ENCODE measurements at regions not wholly inside any gene's neighbourhood (a gene's known extent, or its start where the extent isn't known, plus 50 kb on each side); places are given as distances from the start of the nearest gene placed in this dataset.

DNA sequence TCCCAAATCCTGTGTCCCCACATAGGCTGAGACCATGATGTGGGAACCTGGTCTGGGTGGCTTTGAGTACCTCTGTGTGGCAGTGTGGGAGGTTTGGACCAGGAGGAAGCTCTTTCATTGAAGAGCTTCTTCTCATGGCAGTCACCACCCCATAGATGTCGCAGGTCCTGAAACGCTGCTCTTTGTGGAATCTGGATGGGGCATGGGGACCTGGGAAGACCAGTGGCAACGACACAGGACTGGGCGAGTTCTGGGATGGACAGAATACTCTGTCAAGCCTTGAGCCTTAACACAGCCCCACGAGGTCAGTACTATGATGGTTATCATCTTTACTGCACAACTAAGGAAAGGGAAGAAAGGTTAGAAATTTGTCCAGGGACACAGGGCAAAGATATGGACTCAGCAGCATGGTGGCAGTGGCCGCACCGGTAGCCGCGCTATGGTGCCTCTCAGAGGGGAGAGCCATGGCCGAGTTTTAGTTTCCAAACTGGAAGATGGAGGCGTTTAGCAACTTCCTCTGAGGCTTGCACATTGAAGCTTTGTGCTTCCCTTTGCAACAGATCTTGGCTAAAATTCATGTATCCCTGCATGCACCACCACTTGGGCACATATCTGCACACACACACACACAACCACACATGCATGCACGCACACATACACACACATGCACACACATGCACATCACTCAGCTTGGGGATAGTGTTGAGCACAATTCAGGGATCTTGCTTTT is 117.7 kb upstream of the C1orf174 start:
- no peak for DNase-seq

DNA sequence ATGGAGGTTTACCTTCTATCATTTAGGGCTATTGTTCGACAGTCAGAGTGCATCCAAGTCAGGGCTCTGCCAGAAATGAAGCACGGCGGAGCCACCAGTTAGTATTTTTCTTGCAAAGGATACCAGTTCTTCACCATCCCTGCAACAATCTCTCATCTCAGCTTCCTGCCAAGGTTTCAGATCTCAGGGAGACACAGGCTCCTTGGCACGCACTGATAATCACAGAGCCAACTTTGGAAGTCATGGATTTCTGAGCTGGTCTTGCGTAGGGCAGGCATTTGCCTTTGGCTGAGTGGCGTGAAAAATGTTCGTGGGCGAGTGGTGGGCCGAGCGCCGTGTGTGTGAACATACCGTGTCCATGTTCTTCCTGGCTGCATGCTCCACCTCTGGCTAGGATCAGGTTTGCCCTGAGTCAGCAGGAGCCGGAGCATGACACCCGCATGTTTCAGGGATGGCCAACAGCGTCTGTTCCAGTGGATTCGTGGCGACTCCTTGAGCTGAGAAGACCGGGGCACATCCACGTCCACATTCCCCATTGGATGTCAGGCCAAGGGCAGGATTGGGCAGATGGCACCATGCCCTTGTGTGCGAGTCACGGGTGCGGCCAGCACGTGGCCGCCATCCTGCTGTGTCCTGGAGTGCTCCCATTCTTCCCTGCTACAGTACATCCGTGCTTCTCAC is 118.5 kb upstream of the C1orf174 start:
- DNase-seq: no peak

DNA sequence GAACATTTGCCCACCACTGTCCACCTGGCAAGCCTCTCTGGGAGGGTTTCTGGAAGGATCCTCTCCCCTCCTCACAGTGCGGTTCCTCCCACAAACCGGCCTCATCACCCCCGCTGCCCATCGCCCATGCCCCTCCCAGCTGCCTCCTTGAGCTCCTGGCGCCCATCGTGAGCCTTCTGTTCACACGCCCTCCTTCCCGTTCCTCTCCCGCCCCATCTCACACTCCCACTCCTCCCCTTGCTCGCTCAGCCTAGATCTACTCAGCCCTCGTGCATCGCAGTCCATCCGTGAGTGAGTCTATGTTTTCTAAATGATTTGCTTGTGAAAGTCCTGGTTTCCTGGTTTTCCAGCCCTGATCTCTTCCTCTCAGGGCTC is 119.1 kb upstream of the C1orf174 start:
- no peak for DNase-seq

DNA sequence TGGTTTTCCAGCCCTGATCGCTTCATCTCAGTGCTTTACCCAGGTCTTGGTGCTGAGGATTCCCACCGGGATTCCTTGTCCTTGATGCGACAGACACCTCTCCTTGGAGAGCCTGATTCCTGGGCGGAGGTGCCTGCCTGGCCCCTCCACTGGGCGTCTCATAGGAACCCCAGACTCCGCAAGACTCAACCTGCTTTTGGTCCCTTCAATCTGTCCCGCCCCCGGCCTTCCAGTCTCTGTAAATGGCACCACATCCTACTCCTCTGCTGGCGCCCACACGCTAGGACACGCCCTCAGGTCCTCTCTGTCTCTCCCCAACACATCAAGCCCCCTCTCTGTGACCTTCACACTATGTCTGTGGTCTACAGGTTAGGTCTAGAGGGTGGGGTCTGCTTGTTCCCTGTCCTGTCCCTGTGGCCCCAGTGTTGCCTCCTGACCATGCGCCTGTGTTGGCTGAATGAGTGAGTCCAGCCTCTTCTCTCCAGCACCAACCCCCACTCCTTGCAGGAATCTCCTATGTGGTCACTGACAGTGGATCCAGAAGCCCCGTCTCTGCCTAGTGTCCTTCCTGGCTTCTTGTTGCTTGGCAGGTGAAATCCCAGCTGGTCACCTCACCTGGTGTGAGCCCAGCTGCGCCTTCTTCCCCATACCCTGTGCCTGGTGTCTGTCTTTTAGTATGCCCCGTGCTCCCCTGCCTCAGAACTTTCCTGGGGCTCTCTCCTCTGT is 119.7 kb upstream of the C1orf174 start:
- no peak for DNase-seq

DNA sequence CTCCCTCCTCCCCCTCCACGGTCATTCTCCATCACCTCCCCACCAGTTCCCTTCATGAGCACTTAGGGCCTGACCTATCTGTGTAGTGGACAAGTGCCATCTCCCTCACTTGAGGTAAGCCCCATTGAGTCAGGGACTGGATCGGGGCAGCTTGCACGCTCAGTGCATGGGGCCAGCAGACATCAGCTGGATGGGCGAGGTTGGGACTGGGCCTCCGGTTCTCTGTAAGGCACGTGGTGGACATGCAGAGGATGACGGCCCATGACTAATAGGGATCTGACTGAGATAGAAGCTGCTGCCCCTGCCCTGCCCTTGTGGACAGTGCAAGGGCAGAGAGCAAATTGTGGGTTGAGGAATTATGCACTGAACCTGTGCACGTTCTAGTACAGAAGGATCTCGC is 120.4 kb upstream of the C1orf174 start:
- no peak for DNase-seq

DNA sequence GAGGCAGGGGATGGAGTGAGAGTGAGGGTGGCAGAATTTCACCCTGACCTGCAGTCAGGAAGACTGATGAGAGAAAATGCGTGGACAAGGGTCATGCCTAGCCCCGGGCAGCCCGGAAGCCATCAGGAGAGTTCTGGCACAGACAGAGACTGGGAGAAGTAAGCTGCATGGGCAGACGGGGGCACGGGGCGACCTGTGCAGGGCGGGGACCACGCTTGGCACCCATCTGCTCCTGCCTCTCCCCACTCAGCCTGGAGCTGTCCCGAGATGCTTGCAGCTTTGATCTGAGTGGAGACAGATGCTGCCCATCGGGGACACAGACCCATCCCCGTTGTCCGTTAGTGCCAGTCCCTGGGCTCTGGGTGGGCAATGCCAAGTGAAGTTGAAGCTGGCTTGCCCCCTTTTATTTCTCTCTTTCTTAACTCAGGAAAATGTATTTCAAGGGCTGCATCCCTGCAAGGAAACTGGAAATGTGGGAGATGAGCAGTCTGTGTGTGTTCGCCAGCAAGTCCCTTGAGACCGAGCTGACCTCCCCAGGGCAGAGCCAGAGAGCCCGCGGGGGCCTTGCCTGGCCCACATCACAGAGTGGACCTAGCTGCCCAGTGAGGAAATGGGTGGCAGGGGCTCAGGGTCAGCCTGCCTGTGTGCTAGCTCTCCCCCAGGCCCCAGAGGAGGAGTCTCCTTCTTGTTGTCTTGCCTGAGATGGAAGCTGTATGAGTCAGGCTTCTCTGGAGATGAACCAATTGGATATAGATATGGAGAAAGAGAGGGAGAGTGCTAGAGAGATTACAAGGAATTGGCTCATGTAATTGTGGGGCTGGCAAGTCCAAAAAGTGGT is 121.3 kb upstream of the C1orf174 start:
- no peak for DNase-seq

DNA sequence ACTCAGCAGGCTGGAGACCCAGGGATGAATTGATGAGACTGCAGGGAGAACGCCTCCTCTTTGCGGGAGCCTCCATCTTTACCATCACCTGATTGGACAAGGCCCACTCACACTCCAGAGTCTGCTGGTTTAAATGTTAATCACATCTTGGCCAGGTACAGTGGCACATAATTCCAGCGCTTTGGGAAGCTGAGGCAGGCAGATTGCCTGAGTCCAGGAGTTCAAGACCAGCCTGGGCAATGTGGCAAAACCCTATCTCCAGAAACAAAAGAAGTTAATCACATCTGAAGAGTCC is 121.8 kb upstream of the C1orf174 start:
- DNase-seq: no peak

DNA sequence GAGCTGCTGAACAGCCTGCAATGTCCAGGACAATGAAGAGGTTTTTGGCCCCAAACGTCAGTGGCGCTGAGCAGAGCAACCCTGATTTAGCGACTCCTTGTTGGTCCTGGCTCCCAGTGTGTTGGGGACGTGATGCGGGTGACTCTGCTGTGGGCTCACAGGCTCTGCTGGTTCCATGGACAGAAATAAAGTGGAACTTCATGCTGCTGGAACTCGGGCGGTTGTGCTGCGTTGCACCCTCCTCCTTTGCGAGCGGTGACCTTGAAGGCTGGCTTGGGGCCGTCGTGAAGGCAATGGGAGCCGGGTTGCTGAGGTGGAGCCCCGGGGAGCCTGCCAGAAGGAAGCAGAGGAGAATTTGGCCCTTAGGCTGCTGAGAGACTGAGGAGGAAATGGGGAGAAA is 122.6 kb upstream of the C1orf174 start:
- DNase-seq: no peak

DNA sequence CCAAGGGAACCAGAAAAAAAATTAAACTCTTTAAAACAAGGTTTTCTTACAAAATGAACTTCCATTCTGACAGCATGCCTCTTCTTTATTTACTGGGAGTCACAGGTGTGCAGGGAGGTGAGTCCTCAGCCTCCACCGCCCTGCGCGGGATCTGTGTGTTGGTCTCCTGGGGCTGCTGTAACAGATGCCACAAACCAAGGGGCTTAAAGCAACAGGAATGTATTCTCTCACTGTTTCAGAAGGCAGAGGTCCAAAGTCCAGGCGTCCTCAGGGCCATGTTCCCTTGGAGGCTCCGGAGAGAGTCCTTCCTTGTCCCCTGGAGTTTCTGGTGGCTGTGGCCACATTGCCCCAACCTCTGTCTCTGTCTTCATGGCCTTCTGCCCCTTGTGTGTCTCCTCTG is 123.6 kb upstream of the C1orf174 start:
- no peak for DNase-seq

DNA sequence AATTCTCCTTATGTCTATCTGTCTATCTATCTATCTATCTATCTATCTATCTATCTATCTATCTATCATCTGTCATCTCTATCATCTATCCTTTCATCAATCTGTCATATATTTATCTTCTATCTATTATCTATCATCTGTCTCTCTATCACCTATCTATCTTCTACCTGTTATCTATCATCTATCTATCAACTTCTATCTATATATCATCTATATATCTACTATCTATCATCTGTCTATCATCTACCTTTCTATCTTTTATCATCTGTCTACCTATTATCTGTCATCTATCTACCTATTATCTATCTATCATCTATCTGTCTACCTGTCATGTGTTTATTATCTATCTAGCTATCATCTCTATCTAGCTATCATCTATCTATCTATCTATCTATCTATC is 124.7 kb upstream of the C1orf174 start:
- DNase-seq: no peak

DNA sequence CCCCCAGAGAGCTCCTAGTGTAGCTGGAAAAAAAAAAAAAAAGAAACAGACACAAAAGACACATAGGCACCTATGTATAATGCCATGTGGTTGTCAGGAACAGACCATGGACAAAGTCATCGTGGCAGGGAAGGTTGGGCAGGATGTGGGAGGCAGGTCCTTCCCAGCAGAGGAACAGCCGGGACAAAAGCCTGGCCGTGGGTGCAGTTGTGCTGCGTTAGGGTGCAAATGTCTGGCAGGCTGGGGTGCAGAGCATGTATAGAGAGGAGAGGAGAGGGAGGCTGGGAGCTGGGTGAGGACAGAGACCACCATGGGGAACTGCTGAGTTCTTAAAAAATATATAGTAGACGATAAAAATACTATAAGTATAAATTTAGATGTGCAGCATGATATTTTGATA is 125.7 kb upstream of the C1orf174 start:
- DNase-seq: no peak

DNA sequence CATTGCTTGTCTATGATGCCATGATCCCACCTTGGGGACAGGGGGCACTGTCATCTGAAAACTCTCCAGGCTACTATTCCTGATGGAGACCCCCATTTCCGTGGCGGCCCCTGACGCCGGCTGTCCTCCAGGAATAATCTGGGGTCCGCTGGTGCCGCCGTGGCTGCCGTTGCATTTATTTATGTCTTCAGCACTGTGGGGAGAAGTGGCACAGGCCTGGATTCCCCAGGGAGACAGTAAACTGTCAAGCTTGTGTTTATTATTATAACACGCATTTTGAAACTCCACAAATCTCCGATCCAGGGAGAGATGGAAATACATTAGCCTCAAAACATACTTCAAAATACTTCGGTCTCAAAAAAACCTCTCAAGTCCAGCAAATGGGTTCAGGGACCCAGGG is 126.9 kb upstream of the C1orf174 start:
- DNase-seq: no peak

DNA sequence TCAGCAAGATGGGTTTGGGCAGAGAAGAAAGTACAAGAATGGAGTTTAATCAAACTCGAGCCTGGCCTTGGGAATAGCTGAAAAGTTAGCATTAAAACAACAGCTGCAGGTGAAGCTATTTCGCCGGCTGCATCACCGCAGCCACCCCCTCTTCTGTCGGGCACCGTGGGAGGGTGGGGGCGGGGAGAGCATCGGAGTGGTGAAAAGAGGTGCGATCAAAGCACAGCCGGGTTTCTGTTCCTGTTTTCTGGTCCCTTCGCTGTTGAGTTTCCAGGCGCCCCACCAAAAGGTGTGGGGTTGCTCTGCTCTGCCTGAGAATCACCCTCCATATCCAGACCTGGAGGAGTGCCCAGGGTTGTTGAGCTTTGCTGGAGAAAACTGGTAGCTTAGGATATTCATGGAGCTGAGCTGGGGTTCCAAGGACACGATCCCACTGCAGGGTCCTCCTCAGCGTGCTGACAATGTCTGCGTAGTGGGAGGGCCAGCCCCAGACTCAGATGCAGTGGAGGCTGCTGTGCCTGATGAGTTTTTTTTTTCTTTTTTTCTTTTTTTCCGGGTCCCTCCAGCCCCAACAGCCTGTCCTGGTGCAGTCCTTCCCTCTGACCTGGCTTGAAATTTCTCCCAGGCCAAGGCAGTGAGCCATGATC is 127.5 kb upstream of the C1orf174 start:
- no peak for DNase-seq

DNA sequence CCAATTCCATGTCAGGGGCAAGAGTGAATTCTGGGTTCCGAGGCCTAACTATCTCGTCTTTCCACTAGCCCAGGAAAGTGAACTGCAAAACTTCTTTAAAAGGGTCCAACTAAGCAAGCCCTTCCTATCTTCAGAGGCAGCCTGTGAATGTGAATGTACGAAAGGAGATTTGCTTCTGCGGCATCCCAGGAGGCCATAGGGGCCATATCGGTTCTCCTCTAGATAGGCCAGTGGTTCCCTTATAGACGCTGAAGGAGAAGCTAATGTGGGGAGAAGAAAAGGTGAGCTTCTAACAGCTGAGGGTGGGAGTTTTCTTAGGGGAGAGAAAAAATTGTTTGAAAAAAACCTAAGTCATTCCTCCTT is 128.0 kb upstream of the C1orf174 start:
- DNase-seq: no peak

DNA sequence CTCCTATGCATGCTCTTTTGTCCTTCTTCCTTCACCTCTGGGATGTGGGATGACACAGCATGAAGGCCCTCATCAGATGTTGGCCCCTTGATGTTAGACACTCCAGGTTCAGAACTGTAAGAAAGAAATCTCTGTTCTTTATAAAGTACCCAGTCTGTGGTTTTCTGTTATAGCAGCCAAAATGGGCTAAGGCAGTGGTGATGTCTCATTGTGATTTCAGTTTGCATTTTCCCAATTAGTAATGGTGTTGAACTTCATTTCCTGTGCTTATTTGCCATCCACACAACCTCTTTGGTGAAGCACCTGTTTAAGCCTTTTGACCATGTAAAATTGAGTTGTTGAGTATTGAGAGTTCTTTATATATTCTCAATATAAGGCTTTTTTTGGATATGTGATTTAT is 129.3 kb upstream of the C1orf174 start:
- no peak for DNase-seq

DNA sequence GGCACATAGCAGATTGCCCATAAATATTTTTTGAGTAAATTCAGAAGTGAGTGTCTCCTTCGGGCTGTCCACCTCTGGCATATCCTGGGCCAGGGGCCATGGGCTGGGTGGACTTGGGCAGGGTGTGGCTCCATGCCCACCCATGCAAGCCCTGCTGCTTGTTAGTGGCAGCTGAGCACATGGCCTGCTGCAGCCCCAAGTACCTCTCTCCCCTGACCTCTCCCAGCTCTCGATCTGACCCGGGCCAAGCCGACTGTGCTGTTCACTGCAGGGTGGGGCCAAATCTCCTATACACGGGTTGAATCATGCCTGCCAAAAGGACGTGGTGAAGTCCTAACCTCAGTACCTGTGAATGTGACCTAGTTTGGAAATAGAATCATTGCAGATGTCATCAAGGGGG is 132.5 kb upstream of the C1orf174 start:
- DNase-seq: no peak

DNA sequence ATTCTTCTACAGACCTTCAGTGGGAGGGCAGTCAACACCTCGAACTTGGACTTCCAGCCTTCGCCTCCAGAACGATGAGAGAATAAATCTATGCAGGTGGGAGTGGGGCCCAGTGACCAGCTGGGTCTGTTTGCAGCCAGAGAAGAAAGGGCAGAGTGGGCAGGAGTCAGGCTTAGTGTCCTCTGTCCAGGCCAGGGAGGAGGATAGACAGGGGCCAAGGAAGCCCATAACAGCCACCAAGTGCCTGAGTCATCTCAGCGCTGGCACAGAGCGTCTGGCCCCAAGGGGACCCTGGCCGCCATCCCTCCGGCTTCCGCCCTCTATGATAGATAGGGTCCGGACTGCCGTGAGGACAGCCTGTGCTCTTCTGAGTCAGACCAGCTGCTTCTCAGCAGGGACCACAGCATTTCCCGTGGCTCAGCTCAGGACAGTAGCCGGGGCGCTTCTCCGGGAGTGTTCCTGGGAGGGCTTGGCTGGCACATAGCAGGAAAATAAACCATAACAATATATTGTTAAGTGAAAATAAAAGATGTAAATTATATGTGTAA is 133.1 kb upstream of the C1orf174 start:
- DNase-seq: no peak

DNA sequence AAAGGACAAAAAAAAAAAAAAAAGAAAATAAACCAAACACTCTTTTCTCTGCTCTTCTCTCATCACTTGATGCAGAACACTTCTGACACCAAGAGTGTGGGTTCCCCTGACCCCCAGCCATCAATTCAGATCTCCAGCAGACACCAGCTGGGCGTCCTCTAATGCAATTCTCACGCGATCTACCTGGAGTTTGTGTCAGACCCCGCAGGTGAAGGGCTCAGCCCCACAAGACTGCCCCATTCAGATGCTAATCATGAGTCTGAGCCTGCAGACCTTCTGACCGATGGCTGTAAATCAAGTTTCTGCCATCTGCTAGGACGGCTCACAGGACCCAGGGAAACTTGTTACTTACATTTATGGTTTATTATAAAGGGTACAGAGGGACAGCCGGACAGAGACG is 133.6 kb upstream of the C1orf174 start:
- no peak for DNase-seq

DNA sequence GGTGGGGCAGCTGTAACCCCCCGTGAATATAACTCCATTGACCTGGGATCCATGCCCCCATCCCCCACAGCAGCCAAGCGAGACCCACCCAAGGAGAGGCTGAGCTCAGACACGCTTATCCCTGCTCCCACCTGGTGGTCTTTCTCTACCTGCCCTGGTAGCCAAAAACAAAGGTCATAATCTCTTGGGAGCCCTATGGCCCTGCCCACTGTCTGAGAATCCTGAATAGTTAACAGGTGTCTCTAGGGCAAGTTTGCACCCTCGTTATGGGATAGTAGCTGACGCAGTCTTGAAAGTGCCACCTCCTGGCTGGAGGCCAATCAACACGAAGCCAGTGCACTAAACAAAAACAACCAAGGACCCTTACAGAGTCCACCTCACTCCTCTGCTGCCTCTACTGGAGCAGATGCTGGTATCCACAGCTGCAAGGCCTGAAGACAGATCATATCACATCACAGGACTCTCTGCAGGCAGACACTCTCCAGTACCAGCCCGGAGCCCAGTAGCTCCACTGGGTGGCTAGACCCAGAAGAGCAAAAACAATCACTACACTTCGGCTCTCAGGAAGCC is 134.3 kb upstream of the C1orf174 start:
- DNase-seq: no peak

DNA sequence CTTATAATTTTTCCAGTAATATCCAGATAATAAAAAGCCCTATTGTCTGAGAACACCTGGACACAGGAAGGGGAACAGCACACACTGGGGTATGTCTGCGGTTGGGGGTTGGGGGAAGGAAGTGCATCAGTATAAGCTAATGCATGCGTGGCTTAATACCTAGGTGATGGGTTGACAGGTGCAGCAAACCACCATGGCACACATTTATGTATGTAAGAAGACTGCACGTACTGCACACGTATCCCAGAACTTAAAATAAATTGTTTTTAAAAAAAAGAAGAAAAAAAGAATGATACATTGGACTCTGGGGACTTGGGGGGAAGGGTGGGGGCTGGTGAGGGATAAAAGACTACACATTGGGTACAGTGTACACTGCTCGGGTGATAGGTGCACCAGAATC is 144.9 kb upstream of the C1orf174 start:
- no peak for DNase-seq

DNA sequence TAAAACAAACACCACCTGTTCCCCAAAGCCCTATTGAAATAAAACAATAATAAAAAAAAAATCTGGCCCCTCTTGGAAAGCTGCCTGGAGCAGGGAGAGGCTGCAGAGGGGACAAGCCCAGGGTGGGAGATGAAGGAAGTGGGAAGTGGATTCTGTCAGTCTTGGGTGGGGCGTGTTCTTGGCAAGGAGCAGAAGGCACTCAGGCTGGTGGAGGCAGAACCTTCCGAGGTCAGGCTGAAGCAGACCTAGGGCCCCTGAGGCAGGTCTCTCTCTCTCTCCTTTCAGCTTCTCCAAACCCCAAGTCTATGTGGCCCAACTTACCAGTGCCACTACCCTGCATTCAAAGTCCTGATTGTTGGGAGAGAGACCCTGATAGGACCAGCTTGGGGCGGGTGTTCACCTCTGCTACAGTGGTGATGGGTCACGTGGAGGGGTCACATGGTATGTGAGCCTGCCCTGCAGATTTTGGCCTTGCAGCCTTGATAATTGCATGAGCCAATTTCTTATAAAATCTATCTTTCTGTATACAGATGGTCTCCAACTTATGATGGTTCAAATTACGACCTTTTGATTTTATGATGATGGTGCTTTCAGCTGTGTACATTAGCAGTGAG is 145.4 kb upstream of the C1orf174 start:
- DNase-seq: no peak

DNA sequence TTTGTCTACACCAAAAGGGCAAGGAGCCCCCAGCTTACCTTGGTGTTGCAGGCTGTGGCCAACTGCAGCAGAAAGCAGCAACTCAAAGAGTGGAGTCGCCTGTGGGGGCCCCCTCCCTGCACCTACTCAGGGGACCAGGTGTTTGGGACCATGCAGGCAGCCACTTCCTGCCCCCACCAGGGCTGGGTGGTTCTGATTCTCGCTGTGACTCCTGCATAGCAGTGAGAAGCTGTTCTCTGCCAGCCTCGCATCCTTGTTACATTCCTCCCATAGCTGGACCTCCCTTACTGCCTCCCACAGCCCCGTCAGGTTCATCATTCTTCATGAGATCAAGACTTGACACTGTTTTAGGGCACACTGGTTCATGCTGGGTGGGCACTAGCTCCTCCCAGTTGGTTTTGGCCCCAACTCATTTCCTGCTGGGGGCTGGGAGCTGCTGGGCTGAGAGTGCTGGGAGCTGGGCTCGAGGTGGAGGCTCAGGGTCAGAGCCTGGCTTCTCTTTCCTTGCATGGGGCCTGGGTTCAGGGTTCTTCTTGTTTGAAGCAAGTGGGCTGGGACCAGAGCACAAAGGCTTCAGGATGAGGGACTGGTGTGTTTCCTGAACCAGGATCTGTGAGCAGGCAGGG is 146.9 kb upstream of the C1orf174 start:
- no peak for DNase-seq
